AG09319 (cell line): ENCODE measurements at regions not wholly inside any gene's neighbourhood (a gene's known extent, or its start where the extent isn't known, plus 50 kb on each side); places are given as distances from the start of the nearest gene placed in this dataset.

Experiments used
- DNase-seq: peaks from one replicate; pipeline ENCODE4 v3.0.0-alpha.2; 2010; ENCODE audit warnings: low read depth; ENCODE audit errors: extremely low read depth
- TF ChIP-seq, protein P1 (sequence below): IDR thresholded peaks from 2 replicates; pipeline ENCODE4 v1.5.1; 2011; ENCODE audit warnings: low read depth, mild to moderate bottlenecking, inconsistent platforms, low read length, moderate library complexity

DNA sequence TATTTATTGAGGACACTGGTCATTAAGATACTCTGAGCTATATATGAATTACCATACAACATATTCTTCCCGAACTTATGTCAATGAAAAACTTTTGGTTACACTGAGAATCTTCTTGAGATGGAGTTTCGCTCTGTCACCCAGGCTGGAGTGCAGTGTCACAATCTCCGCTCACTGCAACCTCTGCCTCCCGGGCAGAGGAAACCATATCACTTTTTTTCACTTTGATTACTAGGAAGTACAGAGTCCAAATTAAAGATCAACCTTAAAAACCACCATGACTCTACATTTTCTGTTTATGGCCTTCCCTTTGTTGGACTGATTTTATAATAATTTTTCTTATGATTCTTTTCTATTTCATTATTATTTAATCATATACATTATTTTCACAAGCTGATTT is 336.5 kb downstream of the FSCB start:
- TF ChIP-seq, protein P1, sequence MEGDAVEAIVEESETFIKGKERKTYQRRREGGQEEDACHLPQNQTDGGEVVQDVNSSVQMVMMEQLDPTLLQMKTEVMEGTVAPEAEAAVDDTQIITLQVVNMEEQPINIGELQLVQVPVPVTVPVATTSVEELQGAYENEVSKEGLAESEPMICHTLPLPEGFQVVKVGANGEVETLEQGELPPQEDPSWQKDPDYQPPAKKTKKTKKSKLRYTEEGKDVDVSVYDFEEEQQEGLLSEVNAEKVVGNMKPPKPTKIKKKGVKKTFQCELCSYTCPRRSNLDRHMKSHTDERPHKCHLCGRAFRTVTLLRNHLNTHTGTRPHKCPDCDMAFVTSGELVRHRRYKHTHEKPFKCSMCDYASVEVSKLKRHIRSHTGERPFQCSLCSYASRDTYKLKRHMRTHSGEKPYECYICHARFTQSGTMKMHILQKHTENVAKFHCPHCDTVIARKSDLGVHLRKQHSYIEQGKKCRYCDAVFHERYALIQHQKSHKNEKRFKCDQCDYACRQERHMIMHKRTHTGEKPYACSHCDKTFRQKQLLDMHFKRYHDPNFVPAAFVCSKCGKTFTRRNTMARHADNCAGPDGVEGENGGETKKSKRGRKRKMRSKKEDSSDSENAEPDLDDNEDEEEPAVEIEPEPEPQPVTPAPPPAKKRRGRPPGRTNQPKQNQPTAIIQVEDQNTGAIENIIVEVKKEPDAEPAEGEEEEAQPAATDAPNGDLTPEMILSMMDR, result no peak
- DNase-seq, result no peak

DNA sequence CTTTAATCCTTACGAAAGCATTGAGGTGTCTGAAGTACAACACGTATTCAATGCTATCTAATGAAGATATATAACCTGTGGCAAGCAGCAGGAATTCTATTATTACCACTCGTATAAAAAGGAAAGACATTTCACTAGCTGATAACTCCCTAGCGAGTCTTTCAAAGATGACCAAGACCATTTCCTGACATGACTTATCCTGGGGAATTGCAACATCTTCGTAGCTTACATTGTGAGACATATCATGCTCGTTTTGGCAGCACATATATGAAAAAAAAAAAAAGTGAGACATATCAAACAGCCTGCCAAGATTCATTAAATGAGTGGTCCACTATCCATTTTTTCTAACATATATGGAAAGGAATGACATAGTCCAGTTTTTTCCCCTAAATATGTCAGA is 337.0 kb downstream of the FSCB start:
- DNase-seq, result no peak
- TF ChIP-seq, protein P1, result no peak

DNA sequence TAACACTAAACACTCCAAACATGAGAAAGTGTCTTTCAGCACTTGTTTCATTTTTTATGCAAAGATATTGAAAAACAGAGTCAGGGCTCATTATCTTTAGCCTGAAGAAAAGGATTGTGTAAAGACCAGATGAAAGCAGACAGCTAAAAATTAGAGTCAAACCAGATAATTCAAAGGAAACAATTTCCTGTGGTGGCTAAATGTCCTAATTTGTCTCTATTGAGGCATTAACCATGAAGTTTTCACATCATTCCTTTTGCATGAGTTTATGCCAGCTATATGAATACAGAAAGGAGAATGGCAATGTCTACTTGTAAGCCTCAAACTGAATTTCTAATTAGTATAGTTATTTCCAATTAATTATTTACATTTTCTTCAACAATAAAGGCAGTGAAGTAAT is 338.5 kb downstream of the FSCB start:
- TF ChIP-seq, protein P1, result no peak
- no peak for DNase-seq

DNA sequence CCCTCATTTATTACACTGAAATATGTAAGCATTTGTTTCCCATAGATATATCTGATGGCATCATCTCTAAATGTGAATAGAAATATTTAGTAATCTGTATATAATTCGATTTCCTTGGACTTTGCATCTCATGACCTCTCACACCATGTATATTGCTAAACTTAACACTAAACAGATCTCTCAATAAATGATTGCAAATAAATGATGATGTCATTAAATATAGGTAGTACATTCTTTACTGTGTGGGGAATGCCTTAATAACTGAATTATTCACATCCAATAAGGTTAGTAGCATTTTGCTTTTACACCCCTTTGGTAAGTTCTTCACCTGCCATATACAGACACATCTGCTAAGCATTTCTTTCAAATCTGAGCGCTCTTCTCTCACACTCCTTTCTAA is 340.5 kb downstream of the FSCB start:
- TF ChIP-seq, protein P1, result no peak
- DNase-seq, result no peak

DNA sequence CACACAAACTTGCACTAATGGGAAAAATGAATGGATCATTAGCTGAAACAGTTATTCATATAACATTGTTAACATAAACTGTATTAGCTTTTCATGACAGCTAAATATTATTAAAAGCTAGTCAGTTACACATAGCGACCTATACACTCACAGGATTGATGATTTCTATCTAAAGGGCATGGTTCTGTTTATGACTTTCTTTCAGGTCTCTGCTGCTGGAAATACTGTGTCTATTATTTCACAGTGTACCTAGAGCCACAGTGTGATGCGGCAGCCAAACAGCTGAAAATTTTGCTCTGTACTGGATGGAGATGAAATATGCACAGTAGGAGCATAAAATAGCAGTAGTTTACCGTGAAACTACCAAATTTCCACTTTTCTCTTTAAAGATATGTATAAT is 341.1 kb downstream of the FSCB start:
- TF ChIP-seq, protein P1, result no peak
- no peak for DNase-seq

DNA sequence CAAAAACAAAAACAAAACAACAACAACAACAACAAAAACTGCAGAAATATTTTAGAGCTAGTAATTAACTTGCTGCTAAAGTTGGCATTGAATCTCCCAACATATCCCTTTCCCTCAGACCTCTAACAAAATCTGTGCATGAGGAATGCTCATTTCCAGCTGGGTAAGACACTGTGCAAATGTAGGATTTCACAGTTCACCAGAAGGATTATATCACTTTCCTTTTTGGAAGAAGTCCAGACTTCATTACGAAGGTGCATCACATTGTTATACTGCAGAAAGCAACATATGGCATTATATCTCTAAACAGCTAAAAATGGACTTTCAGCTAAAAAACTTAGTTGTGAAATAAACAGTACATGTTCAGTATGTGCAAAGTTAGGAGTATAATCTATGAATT is 341.8 kb downstream of the FSCB start:
- no peak for DNase-seq
- TF ChIP-seq, protein P1, result no peak

DNA sequence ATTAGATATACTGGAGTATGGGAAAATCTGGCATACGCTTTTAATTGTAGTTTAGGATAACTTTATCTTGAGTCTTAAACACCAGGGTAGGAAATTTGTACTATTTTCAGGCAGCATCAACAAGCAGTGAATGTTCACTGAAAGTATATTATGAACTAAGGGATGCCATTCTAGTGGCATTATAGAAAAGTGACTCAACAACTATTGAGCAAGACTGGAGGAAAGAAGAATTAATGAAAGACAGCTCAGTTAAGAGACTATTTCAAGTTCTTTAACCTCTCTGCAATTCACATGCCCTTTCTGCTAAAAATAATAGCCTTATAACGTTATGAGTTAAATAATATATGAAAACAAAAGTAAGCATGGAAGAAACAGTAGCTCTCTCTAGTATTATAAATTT is 343.1 kb downstream of the FSCB start:
- DNase-seq, result no peak
- TF ChIP-seq, protein P1, result no peak
